Eye (tissue), 1 donor: ENCODE measurements at regions not wholly inside any gene's neighbourhood (a gene's known extent, or its start where the extent isn't known, plus 50 kb on each side); places are given as distances from the start of the nearest gene placed in this dataset.
A peak's percentile ranks its signal among the peaks of the same experiment; 100 is the strongest.

Source experiments
- DNase-seq: peaks from one replicate; pipeline ENCODE4 v3.0.0-alpha.2; 2015

GRCh38 chr20:57890202-57890800 is 180.5 kb upstream of the PMEPA1 start:
- DNase-seq: no peak

- DNase-seq: no peak
Measured at GRCh38 chr20:57888591-57888990, 178.8 kb upstream of the PMEPA1 start.

GRCh38 chr20:57884956-57885355 is 175.1 kb upstream of the PMEPA1 start:
- no peak for DNase-seq

GRCh38 chr20:57883761-57884160 is 173.9 kb upstream of the PMEPA1 start:
- no peak for DNase-seq

- DNase-seq: no peak
Measured at GRCh38 chr20:57883224-57883623, 173.4 kb upstream of the PMEPA1 start.

- DNase-seq: no peak
Measured at GRCh38 chr20:57882451-57883161, 172.8 kb upstream of the PMEPA1 start.

GRCh38 chr20:57881466-57882385 is 171.9 kb upstream of the PMEPA1 start:
- no peak for DNase-seq

- DNase-seq: no peak
Measured at GRCh38 chr20:57880571-57880892, 170.7 kb upstream of the PMEPA1 start.

GRCh38 chr20:57879779-57880570 is 170.2 kb upstream of the PMEPA1 start:
- peak; percentile 87 for DNase-seq

- DNase-seq: no peak
Measured at GRCh38 chr20:57879437-57879778, 169.6 kb upstream of the PMEPA1 start.

GRCh38 chr20:57878786-57879424 is 169.1 kb upstream of the PMEPA1 start:
- DNase-seq: no peak

GRCh38 chr20:57877995-57878394 is 168.2 kb upstream of the PMEPA1 start:
- no peak for DNase-seq

GRCh38 chr20:57877131-57877824 is 167.5 kb upstream of the PMEPA1 start:
- DNase-seq: peak; percentile 18

GRCh38 chr20:57876163-57876562 is 166.3 kb upstream of the PMEPA1 start:
- no peak for DNase-seq

GRCh38 chr20:57874141-57874540 is 164.3 kb upstream of the PMEPA1 start:
- DNase-seq: no peak

GRCh38 chr20:57872816-57873409 is 163.1 kb upstream of the PMEPA1 start:
- DNase-seq: no peak

GRCh38 chr20:57871237-57871632 is 161.4 kb upstream of the PMEPA1 start:
- no peak for DNase-seq

- no peak for DNase-seq
Measured at GRCh38 chr20:57870597-57871236, 160.9 kb upstream of the PMEPA1 start.

GRCh38 chr20:57869951-57870315 is 160.1 kb upstream of the PMEPA1 start:
- DNase-seq: no peak

GRCh38 chr20:57869291-57869950 is 159.6 kb upstream of the PMEPA1 start:
- DNase-seq: no peak

GRCh38 chr20:57868310-57868709 is 158.5 kb upstream of the PMEPA1 start:
- DNase-seq: no peak
